ENCODE measurements at regions not wholly inside any gene's neighbourhood (a gene's known extent, or its start where the extent isn't known, plus 50 kb on each side); places are given as distances from the start of the nearest gene placed in this dataset.

DNA sequence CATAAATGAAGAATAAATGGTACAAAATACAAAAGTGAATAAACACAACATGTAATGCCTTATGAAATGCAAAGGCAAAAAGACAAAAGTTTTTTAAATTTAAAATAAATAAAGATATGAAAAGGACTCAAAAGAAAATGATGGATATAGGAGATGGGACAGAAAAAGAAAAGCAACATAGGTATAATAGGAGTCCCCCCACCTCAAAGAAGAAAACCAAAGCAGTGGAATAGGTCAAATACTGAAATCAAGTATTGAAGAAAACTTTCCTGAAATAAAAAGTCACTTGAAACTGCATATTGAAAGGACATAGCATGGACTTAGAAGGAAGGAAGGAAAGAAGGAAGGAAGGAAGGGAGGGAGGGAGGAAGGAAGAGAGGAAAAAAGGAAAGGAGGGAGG is 110.0 kb upstream of the FAM204A start:
- in situ Hi-C loops (cut with MboI; ENCODE audit: low pct_ligation_motif_present in 1 of 4, low pct_unique_long_range_greater_than_20kb in 1 of 4, low sequenced_read_pairs in 3 of 4) (loop anchor here in 2 of 4 donors (25.0 kb wide), 2 partner anchors 90 to 915 kb away; partner anchors contain the start of gene EMX2 (in 1 of the 2)), intact Hi-C loops (cut with DNase I; ENCODE audit: low total_unique reads) (no loop called here)
- H3K4me3 ChIP-seq, result no peak overlapping the region
- no peaks in the 10 kb centered on the region for H3K4me1 ChIP-seq
- peaks cover 16% of the 10 kb centered on the region for H3K27me3 ChIP-seq
- TF ChIP-seq EP300 (IDR thresholded peaks at IDR 0.05; ENCODE audit: low read depth), result no peak
- no peak for TF ChIP-seq POLR2A (IDR thresholded peaks at IDR 0.05)
- TF ChIP-seq POLR2AphosphoS5 (IDR thresholded peaks at IDR 0.05), result no peak
- TF ChIP-seq, protein P1, sequence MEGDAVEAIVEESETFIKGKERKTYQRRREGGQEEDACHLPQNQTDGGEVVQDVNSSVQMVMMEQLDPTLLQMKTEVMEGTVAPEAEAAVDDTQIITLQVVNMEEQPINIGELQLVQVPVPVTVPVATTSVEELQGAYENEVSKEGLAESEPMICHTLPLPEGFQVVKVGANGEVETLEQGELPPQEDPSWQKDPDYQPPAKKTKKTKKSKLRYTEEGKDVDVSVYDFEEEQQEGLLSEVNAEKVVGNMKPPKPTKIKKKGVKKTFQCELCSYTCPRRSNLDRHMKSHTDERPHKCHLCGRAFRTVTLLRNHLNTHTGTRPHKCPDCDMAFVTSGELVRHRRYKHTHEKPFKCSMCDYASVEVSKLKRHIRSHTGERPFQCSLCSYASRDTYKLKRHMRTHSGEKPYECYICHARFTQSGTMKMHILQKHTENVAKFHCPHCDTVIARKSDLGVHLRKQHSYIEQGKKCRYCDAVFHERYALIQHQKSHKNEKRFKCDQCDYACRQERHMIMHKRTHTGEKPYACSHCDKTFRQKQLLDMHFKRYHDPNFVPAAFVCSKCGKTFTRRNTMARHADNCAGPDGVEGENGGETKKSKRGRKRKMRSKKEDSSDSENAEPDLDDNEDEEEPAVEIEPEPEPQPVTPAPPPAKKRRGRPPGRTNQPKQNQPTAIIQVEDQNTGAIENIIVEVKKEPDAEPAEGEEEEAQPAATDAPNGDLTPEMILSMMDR (IDR thresholded peaks at IDR 0.05), result no peak
- DNase-seq, result no peak
- H3K27ac ChIP-seq, result no peak overlapping the region
- H3K9me3 ChIP-seq, result peaks cover 2 to 5% of the 10 kb centered on the region in 2 donors
- no peaks in the 10 kb centered on the region for H3K36me3 ChIP-seq

DNA sequence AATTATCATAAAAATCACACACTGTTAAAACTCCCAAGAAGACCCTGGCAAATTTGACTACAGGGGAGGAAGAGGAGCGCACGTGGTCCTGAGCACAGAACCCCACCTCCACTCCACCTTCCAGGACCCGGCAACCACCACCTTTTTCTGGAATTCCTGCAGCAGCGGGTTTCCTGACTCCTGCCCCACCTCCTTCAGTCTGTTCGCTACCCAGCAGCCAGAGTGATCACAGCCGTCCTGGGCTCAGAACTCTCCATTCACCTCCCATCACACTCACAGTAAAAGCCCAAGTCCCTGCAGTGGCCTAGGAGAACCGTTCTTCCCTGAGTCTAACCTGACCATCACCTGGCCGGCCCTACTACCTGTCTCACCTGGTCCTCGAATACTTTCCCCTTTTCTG is 107.4 kb upstream of the FAM204A start:
- in situ Hi-C loops (cut with MboI; ENCODE audit: low pct_ligation_motif_present in 1 of 4, low pct_unique_long_range_greater_than_20kb in 1 of 4, low sequenced_read_pairs in 3 of 4) (loop anchor here in 2 of 4 donors (25.0 kb wide), 1 partner anchor 937 kb away; no protein-coding TSS in a partner anchor), intact Hi-C loops (cut with DNase I; ENCODE audit: low total_unique reads) (no loop called here)
- DNase-seq, result no peak
- no peak for TF ChIP-seq EP300 (IDR thresholded peaks at IDR 0.05; ENCODE audit: low read depth)
- TF ChIP-seq, protein P1 (IDR thresholded peaks at IDR 0.05), result no peak
- Histone ChIP-seq H3K4me3 (no peak overlapping the region), H3K9me3 (peaks cover 2 to 5% of the 10 kb centered on the region in 2 donors), H3K27ac (no peak overlapping the region), H3K27me3 (peaks cover 16% of the 10 kb centered on the region), H3K36me3 (no peaks in the 10 kb centered on the region), H3K4me1 (no peaks in the 10 kb centered on the region)
- WGBS, 2 donors (ENCODE audit: low coverage in 1 of 2), result 76 to 80% methylated on average over 2 to 9 of the region's 9 CpGs

DNA sequence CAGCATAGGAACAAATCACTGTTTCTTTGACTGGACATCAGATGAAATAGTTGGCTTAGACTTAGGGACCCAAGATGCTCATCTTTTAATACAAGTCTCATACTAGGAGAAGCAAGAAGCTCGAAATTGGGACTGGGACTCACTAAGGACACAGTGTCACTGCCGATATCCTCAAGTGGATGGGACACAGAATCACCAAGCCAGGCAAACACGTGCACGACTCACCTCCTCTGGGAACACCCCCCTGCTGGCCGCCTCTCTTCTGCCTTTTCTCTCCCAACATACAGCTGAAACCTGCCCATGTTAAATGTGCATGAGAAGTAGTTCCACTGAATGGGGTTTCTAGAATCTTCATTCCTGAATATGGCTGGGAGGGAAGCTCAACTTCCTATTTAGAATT is 106.6 kb upstream of the FAM204A start:
- intact Hi-C loops (cut with DNase I; ENCODE audit: low total_unique reads) (no loop called here), in situ Hi-C loops (cut with MboI; ENCODE audit: low pct_ligation_motif_present in 1 of 4, low pct_unique_long_range_greater_than_20kb in 1 of 4, low sequenced_read_pairs in 3 of 4) (loop anchor here in 2 of 4 donors (25.0 kb wide), 1 partner anchor 936 kb away; no protein-coding TSS in a partner anchor)
- no peak overlapping the region for H3K27ac ChIP-seq
- TF ChIP-seq POLR2AphosphoS5 (IDR thresholded peaks at IDR 0.05), result no peak
- TF ChIP-seq, protein P1 (IDR thresholded peaks at IDR 0.05), result no peak
- no peak for TF ChIP-seq EP300 (IDR thresholded peaks at IDR 0.05; ENCODE audit: low read depth)
- no peak for TF ChIP-seq POLR2A (IDR thresholded peaks at IDR 0.05)
- H3K36me3 ChIP-seq, result no peaks in the 10 kb centered on the region
- H3K4me3 ChIP-seq, result no peak overlapping the region
- no peaks in the 10 kb centered on the region for H3K4me1 ChIP-seq
- WGBS, 2 donors (ENCODE audit: low coverage in 1 of 2), result 69 to 85% methylated on average over 5 of the region's 5 CpGs
- peaks cover 2 to 5% of the 10 kb centered on the region in 2 donors for H3K9me3 ChIP-seq
- H3K27me3 ChIP-seq, result peaks cover 16% of the 10 kb centered on the region
- DNase-seq, result no peak

DNA sequence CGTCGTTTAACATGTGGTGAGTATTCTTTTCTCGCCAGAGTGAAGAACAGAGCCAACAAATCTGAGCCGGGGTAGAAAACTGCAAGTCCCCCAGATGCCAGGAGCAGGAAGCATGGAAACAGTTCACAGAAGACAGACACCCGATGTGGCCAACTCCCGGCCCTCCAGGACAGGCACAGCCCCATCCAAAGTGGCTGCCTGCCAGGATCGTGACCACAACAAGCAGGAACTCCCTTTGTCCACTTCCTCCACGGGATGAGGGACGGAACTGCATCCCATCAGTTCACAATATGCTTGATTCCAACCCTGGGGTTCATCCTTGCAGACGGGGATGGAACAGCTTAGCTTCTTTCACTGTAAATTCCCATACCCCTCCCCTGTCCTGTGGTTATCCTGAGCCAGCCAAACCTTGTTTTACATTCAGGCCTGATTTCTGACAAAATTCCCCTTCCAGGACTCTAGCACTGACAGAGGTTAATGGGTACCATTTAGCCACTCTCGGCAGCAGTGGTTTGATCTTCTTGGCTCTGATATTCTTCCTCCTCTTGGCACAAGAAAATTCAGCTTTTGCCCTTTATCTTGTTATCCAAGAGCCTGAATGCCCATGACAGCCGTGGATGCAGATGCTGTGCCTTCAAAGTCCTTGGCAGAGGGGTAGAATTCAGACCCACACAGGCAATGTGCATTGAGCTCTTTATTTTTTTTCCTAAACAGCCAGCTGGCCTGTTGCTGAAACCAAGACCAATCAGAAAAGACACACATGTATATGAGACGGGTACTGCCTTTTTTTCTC is 105.5 kb upstream of the FAM204A start:
- H3K4me3 ChIP-seq, result no peak overlapping the region
- H3K4me1 ChIP-seq, result no peaks in the 10 kb centered on the region
- 40 to 62% methylated on average over 4 to 13 of the region's 13 CpGs for WGBS, 2 donors (ENCODE audit: low coverage in 1 of 2)
- DNase-seq, result peak; percentile 57
- TF ChIP-seq, protein P1 (IDR thresholded peaks at IDR 0.05), result no peak
- TF ChIP-seq POLR2AphosphoS5 (IDR thresholded peaks at IDR 0.05) (no peak), POLR2A (IDR thresholded peaks at IDR 0.05) (no peak), EP300 (IDR thresholded peaks at IDR 0.05; ENCODE audit: low read depth) (no peak)
- peaks cover 2 to 5% of the 10 kb centered on the region in 2 donors for H3K9me3 ChIP-seq
- no peaks in the 10 kb centered on the region for H3K36me3 ChIP-seq
- intact Hi-C loops (cut with DNase I; ENCODE audit: low total_unique reads), result no loop called here
- no peak overlapping the region for H3K27ac ChIP-seq
- peaks cover 16% of the 10 kb centered on the region for H3K27me3 ChIP-seq
- in situ Hi-C loops (cut with MboI; ENCODE audit: low pct_ligation_motif_present in 1 of 4, low pct_unique_long_range_greater_than_20kb in 1 of 4, low sequenced_read_pairs in 3 of 4), result loop anchor here in 2 of 4 donors (25.0 kb wide), 1 partner anchor 935 kb away; no protein-coding TSS in a partner anchor
